ENCODE measurements at regions not wholly inside any gene's neighbourhood (a gene's known extent, or its start where the extent isn't known, plus 50 kb on each side); places are given as distances from the start of the nearest gene placed in this dataset.
A peak's percentile ranks its signal among the peaks of the same experiment; 100 is the strongest.

DNA sequence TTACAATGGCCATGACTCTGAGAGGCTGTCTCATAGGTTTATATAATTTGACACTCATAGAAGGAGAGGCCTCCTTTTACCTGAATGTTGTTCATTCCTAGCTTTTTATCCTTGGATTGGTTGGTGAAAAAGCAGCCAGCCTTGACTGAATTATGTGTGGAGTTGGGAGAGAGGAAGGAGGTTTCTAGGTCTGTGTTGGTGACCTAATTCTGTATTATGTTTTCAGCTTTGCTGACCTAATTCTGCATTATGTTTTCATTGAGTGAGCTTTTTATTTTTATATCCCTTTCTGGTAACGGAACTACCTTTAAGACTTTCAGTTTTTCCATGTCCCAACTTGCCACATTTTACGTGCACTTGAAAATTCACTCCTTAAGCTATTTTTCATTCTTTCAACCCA lies 59.1 kb upstream of the RNF144B start:
- Histone ChIP-seq H4K20me1 (replicated peaks; ENCODE audit: control insufficient read depth, extremely low read depth, insufficient read depth, low read length) (no peaks in the 10 kb centered on the region), H3K36me3 (ENCODE audit: control insufficient read depth in 2 of 2, extremely low read depth in 1 of 2, insufficient read depth in 2 of 2, low read length in 2 of 2) (no peaks in the 10 kb centered on the region), H3K27me3 (ENCODE audit: control insufficient read depth in 2 of 2, insufficient read depth in 2 of 2, low read length in 2 of 2) (no peaks in the 10 kb centered on the region), H3K9ac (replicated peaks; ENCODE audit: extremely low read depth, insufficient read depth, low read length) (no peak overlapping the region), H3K27ac (ENCODE audit: insufficient read depth, low read depth, low read length) (no peak overlapping the region), H2AFZ (ENCODE audit: low read depth, low read length) (peak overlapping the region; percentile 60), H3K9me3 (replicated peaks; ENCODE audit: control insufficient read depth, insufficient read depth, low read length) (no peaks in the 10 kb centered on the region), H3K4me1 (ENCODE audit: control insufficient read depth, extremely low read depth, insufficient read depth, low read length) (peaks cover 16% of the 10 kb centered on the region), H3K79me2 (ENCODE audit: control insufficient read depth, insufficient read depth, low read length) (no peaks in the 10 kb centered on the region), H3K9me1 (replicated peaks; ENCODE audit: control insufficient read depth, extremely low read depth, insufficient read depth, low read length) (no peaks in the 10 kb centered on the region), H3K4me3 (replicated peaks in 1 of 3; ENCODE audit: insufficient read depth in 1 of 3, low read depth in 1 of 3, low read length in 3 of 3) (no peak overlapping the region), H3K4me2 (ENCODE audit: insufficient read depth, low read length) (no peak overlapping the region)
- intact Hi-C loops (cut with micrococcal nuclease) (loop anchor here (1.0 to 5.0 kb wide), 2 partner anchors 44 to 59 kb away; partner anchors contain the start of gene RNF144B), dilution Hi-C loops (cut with MboI; ENCODE audit: extremely low pct_ligation_motif_present, low sequenced_read_pairs) (no loop called here)
- FAIRE-seq, result no peak
- ChIA-PET CTCF (interaction anchor here (1.3 to 1.9 kb wide), 6 partner anchors 19 to 177 kb away, joined by 3 to 8 read pairs (median 6); partner anchors contain the start of gene RNF144B), POLR2A (no interaction called here)
- no TSS peak for BruUV-seq (replicated peaks)
- TF ChIP-seq JUN (IDR thresholded peaks at IDR 0.05; ENCODE audit: borderline replicate concordance, insufficient read depth, insufficient read length, low read depth), result no peak
- DNase-seq (ENCODE audit: low read depth, low spot score), result peak; percentile 56

DNA sequence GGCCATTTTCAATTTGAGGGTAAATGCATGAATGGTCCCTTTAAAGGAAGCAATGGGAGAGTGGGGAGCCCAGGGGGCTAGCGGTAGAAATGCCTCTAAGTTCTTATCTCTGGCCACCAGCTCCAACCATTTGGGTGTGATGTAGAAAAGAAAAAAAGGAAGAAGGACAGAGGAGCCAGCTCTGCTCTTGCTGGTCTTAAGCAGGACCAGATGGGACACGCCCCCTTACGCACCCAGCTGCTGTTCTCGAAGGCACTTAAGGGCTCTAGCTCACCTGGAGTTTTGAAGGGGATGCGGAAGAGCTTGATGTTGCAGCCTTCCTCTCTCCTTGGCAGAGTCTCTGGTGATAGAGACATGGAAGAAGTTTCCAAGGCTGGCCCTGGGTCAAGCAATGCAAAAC lies 59.5 kb upstream of the RNF144B start:
- no peaks in the 10 kb centered on the region for H3K9me1 ChIP-seq (replicated peaks; ENCODE audit: control insufficient read depth, extremely low read depth, insufficient read depth, low read length)
- DNase-seq (ENCODE audit: low read depth, low spot score) (no peak), FAIRE-seq (no peak)
- no peaks in the 10 kb centered on the region for H4K20me1 ChIP-seq (replicated peaks; ENCODE audit: control insufficient read depth, extremely low read depth, insufficient read depth, low read length)
- H3K27ac ChIP-seq (ENCODE audit: insufficient read depth, low read depth, low read length), result no peak overlapping the region
- no peak overlapping the region for H2AFZ ChIP-seq (ENCODE audit: low read depth, low read length)
- TF ChIP-seq GATA2 (IDR thresholded peaks at IDR 0.05; ENCODE audit: insufficient read depth, insufficient read length, low read depth, low read length) (no peak), FOS (IDR thresholded peaks at IDR 0.05; ENCODE audit: borderline replicate concordance, insufficient read depth, low read length) (no peak), MYC (IDR thresholded peaks at IDR 0.05; ENCODE audit: low read depth, low read length) (no peak), POLR2A (IDR thresholded peaks at IDR 0.05; ENCODE audit: low read depth, low read length) (no peak)
- TF ChIP-seq, protein P1, sequence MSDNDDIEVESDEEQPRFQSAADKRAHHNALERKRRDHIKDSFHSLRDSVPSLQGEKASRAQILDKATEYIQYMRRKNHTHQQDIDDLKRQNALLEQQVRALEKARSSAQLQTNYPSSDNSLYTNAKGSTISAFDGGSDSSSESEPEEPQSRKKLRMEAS (IDR thresholded peaks at IDR 0.05; ENCODE audit: insufficient read depth, insufficient read length), result no peak
- H3K4me2 ChIP-seq (ENCODE audit: insufficient read depth, low read length), result no peak overlapping the region
- H3K27me3 ChIP-seq (ENCODE audit: control insufficient read depth in 2 of 2, insufficient read depth in 2 of 2, low read length in 2 of 2), result no peaks in the 10 kb centered on the region
- no peak overlapping the region for H3K9ac ChIP-seq (replicated peaks; ENCODE audit: extremely low read depth, insufficient read depth, low read length)
- ChIA-PET CTCF (interaction anchor here (1.3 to 1.9 kb wide), 6 partner anchors 19 to 178 kb away, joined by 3 to 8 read pairs (median 6); partner anchors contain the start of gene RNF144B), POLR2A (interaction anchor here (1.0 kb wide), 1 partner anchor 59 kb away, joined by 4 read pairs; the partner anchor contains the start of gene RNF144B)
- peaks cover 16% of the 10 kb centered on the region for H3K4me1 ChIP-seq (ENCODE audit: control insufficient read depth, extremely low read depth, insufficient read depth, low read length)
- no peaks in the 10 kb centered on the region for H3K36me3 ChIP-seq (ENCODE audit: control insufficient read depth in 2 of 2, extremely low read depth in 1 of 2, insufficient read depth in 2 of 2, low read length in 2 of 2)
- no TSS peak for BruUV-seq (replicated peaks)
- H3K79me2 ChIP-seq (ENCODE audit: control insufficient read depth, insufficient read depth, low read length), result no peaks in the 10 kb centered on the region
- intact Hi-C loops (cut with micrococcal nuclease) (loop anchor here (1.0 to 5.0 kb wide), 2 partner anchors 45 to 60 kb away; partner anchors contain the start of gene RNF144B), dilution Hi-C loops (cut with MboI; ENCODE audit: extremely low pct_ligation_motif_present, low sequenced_read_pairs) (no loop called here)
- H3K9me3 ChIP-seq (replicated peaks; ENCODE audit: control insufficient read depth, insufficient read depth, low read length), result no peaks in the 10 kb centered on the region
- no peak overlapping the region for H3K4me3 ChIP-seq (replicated peaks in 1 of 3; ENCODE audit: insufficient read depth in 1 of 3, low read depth in 1 of 3, low read length in 3 of 3)

Data from endothelial cell of umbilical vein (primary cell).